AG10803 (cell line): ENCODE measurements at regions not wholly inside any gene's neighbourhood (a gene's known extent, or its start where the extent isn't known, plus 50 kb on each side); places are given as distances from the start of the nearest gene placed in this dataset.

Source experiments
- DNase-seq: peaks from one replicate; pipeline ENCODE4 v3.0.0; 2010; ENCODE audit warnings: low read depth
- H3K4me3 ChIP-seq: 2 replicates; pipeline ENCODE4 v1.5.1; 2011; ENCODE audit warnings: mild to moderate bottlenecking, low read length, control low read depth
- CTCF ChIP-seq: conservative IDR thresholded peaks from 2 replicates; pipeline ENCODE4 v1.5.1; 2011; ENCODE audit warnings: mild to moderate bottlenecking, low read length, control low read depth, inconsistent platforms

GRCh38 chr2:226638576-226638975 lies 161.0 kb downstream of the IRS1 start:
- H3K4me3 ChIP-seq: no peak overlapping the region
- DNase-seq: no peak
- TF ChIP-seq CTCF: no peak

DNA sequence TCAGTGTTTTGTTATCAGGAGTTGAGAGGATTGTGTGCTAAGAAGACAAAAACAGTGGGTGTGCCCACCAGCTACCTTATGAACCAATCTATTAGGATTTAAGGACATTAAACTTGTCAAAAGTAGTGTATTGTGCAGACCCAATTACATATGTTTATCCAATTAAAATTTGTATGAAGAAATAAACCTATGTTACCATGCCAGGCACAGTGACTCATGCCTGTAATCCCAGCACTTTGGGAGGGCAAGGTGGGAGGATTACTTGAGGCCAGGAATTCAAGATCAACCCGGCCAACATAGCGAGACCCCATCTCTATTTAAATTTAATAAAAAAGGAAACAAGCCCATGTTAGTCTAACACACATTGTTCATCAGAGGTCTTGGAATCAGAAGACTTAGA lies 162.2 kb downstream of the IRS1 start:
- no peak for DNase-seq
- no peak overlapping the region for H3K4me3 ChIP-seq
- TF ChIP-seq CTCF: no peak

GRCh38 chr2:226636586-226636985 lies 163.0 kb downstream of the IRS1 start:
- no peak overlapping the region for H3K4me3 ChIP-seq
- DNase-seq: no peak
- TF ChIP-seq CTCF: no peak

DNA sequence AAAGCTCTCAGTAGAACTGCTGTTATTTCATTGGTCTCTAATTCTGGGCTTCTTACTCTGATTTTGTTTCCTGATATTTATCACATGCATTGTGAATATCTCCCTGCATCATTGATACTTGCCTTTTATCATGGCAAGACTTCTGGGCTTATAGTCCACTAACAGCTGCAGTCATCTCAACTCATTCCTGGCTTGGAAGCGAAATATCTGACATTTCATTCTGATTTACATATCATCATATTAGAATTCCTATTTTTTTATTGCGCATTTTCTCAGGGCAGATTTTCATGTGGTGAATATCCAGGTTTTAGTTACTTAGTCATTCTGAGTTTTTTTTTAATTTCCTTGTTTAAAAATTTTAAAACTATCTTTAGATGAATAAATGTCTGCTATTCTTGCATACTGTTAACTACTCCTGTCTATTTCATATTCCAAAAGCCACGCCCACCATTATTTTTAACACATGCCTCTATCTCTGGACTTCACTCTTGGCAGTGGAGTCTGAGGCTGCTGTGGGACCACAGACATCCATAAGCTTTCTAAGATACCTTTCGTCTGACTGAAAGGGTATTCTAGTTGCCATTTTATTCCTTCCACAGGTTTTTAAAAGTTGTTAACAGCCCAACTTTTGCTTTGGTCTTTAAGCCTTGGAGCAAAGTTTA lies 164.5 kb downstream of the IRS1 start:
- no peak overlapping the region for H3K4me3 ChIP-seq
- no peak for TF ChIP-seq CTCF
- DNase-seq: no peak

DNA sequence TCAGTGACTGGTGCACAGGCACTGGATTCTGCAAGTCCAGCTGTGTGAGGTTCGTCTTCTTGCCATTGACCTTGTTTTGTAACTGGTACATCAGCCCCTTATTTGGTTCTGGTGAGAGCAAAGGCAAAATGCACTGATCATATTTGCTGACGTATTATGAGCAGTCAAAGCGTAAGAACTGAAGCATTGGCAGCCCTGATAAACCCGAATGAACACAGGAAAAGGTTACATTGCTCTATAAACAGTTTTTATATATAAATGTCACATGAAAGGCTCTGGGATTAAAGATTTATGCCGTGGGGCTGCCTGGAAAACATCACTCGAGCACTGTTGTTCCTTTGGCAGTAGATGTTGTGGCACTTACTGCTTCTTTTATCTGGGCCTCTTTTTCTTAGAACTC lies 167.9 kb downstream of the IRS1 start:
- H3K4me3 ChIP-seq: no peak overlapping the region
- no peak for DNase-seq
- no peak for TF ChIP-seq CTCF

DNA sequence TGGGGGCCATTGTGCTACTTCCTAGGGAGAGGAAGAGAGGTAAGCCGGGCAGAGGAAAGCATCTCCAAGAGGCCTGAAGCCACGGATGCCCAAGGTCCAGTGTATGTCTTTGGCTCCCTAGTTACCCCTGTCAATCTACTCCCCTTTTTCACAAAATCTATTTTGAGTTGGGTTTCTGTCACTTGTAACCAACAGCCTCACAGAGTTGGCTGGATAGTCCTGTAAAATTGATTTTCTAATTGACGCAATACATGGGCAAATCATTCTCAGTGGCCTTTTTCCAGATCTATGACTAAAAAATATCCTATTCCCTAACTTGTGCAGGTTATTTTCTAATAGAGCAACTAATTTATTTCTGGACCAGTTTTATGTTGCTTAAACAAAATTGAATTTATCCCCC lies 168.4 kb downstream of the IRS1 start:
- no peak for TF ChIP-seq CTCF
- H3K4me3 ChIP-seq: no peak overlapping the region
- DNase-seq: no peak

DNA sequence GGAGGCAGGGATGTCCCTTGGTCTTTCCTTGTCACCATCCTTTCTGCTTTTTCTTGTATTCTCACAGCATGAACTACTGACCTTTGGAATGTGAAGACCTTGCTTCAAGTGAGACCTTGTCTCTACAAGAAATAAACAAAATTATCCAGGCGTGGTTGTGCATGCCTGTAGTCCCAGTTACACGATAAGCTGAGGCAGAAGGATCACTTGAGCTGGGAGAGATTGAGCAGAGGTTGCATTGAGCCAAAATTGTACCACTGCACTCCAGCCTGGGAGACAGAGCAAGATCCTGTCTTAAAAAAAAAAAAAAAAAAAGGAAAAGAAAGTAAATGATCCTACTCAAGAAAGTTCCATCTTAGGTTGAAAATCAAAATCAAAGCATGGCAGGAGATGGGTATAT lies 173.7 kb downstream of the IRS1 start:
- no peak for TF ChIP-seq CTCF
- no peak for DNase-seq
- H3K4me3 ChIP-seq: no peak overlapping the region
